NCI-H460 (cell line): ENCODE measurements at regions not wholly inside any gene's neighbourhood (a gene's known extent, or its start where the extent isn't known, plus 50 kb on each side); places are given as distances from the start of the nearest gene placed in this dataset.

ENCODE experiments used
- DNase-seq: peaks from one replicate; pipeline ENCODE4 v3.0.0-alpha.2; 2016; ENCODE audit warnings: low read depth; ENCODE audit errors: extremely low read depth

DNA sequence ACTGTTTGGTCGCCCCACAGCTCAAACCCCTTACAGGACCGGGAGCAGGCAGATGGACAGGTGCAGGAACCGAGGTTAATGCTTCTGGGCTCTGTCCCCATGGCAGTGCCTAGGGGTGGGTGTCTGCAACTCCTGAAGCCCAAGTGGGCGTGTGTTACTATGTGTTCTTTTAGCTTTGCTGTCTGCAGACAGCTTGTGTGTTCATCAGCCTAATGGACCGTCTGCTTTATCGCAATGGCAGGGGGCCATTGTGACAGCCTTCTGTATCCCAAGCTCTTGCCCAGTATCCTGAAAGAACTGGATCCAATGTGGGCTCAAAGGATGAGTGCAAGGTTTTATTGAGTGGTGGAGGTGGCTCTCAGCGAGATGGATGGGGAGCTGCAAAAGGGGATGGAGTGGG lies 266.7 kb downstream of the CSNK1G3 start:
- no peak for DNase-seq

DNA sequence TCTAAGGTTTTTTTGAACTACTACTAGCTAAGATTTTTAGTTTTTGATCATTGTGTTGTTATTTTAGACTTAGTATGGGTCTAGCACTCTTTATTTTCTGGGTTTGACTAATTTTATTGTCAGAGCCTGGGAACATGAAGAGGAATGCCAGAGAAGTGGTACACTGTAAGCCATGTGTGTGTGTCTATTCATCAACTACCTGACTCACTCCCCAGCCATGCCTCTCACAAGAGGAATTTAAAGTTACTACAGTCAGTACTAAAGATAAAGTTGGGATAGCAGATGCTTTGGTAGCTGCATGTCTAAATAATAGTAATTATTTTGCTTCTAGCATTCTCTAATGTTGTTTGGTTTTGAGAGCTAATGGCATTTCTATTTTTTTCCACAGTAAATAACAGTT lies 264.8 kb downstream of the CSNK1G3 start:
- no peak for DNase-seq

DNA sequence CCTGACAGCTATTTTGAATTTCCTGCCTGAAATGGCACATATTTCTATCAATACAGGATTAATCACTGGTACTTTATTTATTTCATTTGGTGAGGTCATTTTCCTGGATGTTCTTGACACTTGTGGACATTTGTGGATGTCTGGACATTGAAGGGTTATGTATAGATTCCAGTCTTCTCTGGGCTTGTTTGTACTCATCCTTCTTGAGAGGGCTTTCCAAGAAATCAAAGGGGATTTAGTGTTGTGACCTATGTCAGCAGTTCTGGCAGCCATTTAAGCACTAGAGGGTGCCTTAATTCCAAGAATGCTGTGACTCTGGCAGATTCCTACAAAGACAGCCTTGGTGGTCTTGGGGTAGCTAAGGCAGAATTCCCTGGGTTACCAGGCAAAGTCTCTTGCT lies 259.7 kb downstream of the CSNK1G3 start:
- DNase-seq: no peak

DNA sequence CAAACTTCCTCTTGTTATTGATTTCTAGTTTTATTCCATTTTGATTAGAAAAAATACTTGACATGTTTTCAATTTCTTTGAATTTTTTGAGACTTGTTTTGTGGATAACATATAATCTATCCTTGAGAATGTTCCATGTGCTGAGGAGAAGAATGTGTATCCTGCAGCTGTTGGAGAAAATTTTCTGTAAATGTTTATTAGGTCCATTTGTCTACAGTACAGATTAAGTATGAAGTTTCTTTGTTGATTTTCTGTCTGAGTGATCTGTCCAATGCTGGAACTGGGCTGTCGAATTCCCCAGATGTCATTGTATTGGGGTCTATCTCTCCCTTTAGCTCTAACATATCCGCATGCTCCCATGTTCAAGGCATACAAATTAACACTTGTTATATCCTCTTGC lies 251.2 kb downstream of the CSNK1G3 start:
- DNase-seq: no peak

- DNase-seq: no peak
These were observed 244.8 kb downstream of the CSNK1G3 start for GRCh38 chr5:123756816-123757215.

- DNase-seq: no peak
These were observed 244.3 kb downstream of the CSNK1G3 start for GRCh38 chr5:123756318-123756665.

DNA sequence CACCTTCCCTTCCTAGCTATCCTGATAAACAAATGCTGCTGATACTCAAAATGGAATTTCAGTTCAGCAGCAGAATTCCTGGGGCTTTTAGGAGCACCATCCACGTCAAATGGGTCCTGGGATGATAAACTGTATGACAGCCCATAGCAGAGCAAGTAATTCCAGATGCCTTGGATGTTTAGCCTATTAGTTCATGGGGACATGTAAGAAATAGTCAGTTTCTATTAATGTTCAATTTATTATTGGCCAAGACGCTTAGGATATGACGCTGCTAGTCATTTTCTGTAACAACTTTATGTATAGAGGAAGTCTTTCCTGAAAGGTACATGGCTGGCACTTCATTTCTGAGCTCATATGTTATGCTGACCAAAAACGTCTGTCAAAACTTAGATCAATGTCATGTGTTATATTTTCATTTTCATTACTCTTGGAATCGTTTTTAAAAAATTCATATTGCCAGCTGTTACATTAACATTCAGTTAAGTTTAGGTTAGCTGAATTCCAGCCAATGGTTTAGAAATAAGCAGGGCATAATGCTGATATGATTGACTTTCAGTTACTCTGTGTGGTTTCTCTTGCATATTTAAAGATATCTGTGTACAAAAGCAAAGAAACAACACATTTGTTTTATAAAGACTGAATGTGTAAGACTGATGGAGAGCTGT lies 243.8 kb downstream of the CSNK1G3 start:
- DNase-seq: no peak

DNA sequence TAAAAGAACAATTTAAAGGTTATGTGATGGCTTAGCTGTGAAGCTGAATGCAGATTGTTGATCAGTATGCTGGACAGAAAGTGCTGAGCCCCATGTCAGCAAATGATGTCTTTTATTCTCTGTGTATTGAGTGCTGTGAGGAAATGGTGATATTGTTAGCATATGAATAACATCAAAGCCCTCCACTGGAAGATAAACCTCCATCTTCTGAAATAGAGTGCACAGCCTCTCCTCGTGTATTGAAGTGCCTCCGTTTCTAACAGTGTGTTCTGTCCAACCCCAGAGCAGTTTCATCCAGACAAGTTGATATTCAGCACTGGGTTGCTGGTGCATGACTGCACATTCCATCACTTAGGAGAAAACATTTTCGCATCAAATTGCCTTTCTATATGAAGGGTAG lies 242.9 kb downstream of the CSNK1G3 start:
- no peak for DNase-seq

DNA sequence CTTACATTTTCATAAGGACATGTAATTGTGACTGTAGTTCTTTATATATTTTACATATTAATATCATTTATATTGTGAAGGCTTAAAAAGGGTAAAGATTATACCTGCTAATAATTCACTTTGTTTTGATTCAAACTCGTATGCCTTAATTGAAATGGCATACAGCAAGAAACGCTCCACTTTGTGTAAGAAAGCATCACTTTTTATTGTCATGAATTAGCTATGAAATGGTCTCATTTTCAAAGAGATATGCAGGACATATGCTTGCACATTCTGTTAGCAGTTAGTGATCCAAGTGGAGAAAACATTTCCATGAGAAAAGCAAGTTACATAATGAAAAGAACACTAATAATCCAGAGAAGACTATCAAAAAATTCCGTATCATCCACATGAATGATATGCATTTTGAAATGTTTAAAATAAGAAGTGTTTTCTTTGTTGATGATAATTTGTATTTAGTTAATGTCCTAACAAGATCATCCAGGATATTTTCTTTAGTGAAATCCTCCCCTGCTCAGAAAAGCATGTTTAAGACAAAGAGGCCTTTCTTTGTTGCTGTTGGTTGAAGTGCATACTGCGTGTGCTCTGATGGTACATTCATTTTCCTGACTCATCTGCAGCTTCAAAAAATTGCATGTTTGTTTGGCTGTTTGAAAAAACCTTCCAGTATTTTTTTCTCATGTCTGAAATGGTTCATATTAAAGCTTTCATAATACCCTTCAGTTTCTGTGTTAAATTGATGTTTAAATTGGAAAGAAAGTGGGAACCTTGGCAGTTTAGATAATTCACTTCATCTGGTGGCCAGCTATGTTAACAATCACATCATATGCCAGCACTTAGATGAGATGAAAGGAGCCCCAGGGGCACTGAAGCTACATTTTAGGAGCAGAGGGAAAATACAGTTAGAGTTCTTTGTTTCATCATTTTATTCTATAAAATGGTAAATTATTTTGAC lies 242.2 kb downstream of the CSNK1G3 start:
- DNase-seq: no peak

GRCh38 chr5:123753180-123753936 lies 241.4 kb downstream of the CSNK1G3 start:
- DNase-seq: no peak

DNA sequence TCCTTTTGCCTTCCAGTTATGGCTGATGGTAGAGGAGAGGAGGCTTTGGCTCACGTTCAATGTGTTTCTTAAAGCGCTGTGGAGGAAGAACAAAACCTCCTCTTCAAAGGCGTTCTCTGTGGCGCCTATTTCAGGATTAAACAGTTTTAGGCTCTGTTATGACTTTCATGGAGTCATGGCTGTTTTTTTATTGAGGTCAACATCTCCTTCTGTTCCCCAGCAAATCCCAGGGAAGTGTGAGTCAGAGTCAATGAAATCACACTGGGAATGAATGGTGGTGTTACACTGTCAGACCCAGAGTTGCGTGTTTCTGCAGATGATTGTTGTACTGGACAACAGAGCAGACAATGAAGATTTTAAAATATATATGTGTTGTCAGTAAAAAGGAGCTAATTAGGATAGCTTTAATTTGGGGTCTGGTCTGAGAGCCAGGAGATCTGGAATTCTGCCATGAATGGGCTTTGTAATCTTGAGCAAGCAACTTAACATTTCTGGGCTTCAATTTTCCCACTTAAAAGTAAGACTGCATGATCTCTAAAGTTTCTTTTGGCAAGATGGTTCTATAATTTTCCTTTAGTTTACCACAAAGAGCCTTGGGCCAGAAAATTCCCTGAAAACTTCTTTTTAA lies 240.7 kb downstream of the CSNK1G3 start:
- DNase-seq: peak; percentile 29

DNA sequence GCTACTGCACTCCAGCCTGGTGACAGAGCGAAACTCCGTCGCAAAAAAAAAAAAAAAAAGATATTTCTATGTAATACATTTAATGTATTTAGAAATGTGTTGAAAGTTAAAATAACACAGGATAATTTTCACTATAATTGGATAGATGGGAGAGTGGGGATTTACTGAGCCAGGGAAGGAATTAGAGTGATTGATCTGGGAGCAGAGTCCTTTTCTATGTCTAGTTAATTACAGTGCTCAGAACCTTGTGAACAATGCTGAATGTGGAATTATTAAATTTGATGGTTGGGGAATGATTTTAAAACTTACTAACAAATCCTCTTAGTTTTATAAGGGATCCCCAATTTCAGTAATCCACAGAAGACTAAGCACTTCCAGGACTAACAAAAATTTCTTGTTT lies 239.7 kb downstream of the CSNK1G3 start:
- no peak for DNase-seq

- no peak for DNase-seq
These were observed 236.3 kb downstream of the CSNK1G3 start for GRCh38 chr5:123748239-123748638.

DNA sequence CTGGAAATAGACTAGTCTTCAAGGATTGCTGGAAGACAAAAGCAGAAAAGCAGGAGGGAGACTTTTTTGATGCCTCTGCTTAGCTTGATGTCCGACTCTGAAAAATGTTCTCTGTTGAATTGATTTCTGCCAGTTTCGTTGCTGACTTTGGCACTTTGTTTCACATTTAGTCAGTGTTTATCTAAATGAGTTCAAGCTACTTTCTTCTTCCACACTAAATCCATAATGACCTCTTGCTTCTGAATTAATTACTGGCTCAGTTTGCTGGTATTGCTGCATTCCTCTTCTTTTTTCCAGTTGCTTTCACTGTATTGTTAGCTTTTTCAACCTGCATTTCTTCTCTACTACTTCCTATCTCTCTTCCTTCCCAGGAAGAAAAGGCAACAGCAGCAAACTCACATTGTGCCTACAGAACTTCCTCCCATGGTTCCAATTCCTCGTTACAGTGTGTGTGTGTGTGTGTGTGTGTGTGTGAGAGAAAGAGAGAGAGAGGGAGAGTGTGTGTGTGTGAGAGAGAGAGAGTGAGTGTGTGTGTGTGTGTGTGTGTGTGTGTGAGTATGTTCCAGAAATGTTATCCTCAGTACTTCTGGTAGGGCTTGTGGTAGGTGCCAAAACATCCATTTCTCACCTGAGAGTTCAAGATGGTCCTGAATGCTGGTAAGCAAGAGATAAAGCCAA lies 234.8 kb downstream of the CSNK1G3 start:
- no peak for DNase-seq

GRCh38 chr5:123743990-123744583 lies 232.1 kb downstream of the CSNK1G3 start:
- no peak for DNase-seq

- DNase-seq: no peak
These were observed 223.4 kb downstream of the CSNK1G3 start for GRCh38 chr5:123735384-123735783.

- no peak for DNase-seq
These were observed 220.3 kb downstream of the CSNK1G3 start for GRCh38 chr5:123732257-123732656.

DNA sequence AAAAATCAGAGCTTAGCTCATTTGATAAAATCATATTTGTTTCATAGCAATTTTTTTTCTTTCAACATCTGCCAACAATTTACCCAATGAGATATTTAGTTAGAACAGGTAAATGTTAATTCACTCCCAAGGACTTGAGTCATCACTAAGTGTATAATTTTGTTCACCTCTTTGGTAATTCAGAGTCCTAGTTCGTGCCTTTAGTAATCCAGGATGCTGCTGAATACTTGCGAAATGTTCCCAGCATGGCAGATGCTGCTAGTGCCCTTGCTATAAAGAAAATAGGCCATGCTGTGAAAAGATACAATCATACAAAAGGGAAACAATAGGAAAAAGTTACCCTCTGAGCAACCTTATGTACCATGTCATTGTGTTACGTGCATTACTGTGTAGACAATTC lies 210.5 kb downstream of the CSNK1G3 start:
- no peak for DNase-seq

GRCh38 chr5:123721675-123722276 lies 209.8 kb downstream of the CSNK1G3 start:
- no peak for DNase-seq

DNA sequence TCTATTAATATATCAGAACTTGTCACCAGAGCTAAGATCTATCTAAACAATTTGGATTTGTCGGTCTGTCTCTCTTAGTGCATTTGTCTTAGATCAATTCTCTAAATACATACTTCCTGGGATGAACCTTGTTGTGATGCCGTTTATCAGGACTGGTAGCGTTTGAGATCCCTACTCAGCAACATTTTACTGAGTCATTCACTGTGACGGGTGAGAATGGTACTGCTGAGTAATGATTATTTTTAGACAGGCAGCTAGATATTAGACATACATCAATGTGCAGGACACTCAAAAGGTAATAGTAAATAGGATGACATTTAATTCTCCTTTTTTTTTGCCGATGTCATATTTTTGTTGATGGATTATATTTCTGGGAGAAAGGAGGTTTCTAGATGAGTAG lies 209.0 kb downstream of the CSNK1G3 start:
- DNase-seq: no peak
